Cerebellar cortex (tissue), 1 donor: ENCODE measurements at regions not wholly inside any gene's neighbourhood (a gene's known extent, or its start where the extent isn't known, plus 50 kb on each side); places are given as distances from the start of the nearest gene placed in this dataset.

Experiments used
- DNase-seq: peaks from one replicate; pipeline ENCODE4 v3.0.0-alpha.2; 2015; ENCODE audit warnings: low spot score

- no peak for DNase-seq
Observed at GRCh38 chr1:177847843-177848242, 122.0 kb downstream of the SEC16B start.

- DNase-seq: no peak
Observed at GRCh38 chr1:177838907-177839485, 130.9 kb downstream of the SEC16B start.

GRCh38 chr1:177833631-177834030 lies 136.2 kb downstream of the SEC16B start:
- DNase-seq: no peak

GRCh38 chr1:177830531-177831135 lies 139.2 kb downstream of the SEC16B start:
- no peak for DNase-seq

GRCh38 chr1:177825276-177825901 lies 144.5 kb downstream of the SEC16B start:
- DNase-seq: no peak

- no peak for DNase-seq
Observed at GRCh38 chr1:177824508-177824982, 145.3 kb downstream of the SEC16B start.

- no peak for DNase-seq
Observed at GRCh38 chr1:177820213-177820612, 149.6 kb downstream of the SEC16B start.

GRCh38 chr1:177817937-177818875 lies 151.7 kb downstream of the SEC16B start:
- no peak for DNase-seq

GRCh38 chr1:177812650-177813049 lies 157.2 kb downstream of the SEC16B start:
- no peak for DNase-seq

GRCh38 chr1:177812144-177812543 lies 157.7 kb downstream of the SEC16B start:
- no peak for DNase-seq

- DNase-seq: no peak
Observed at GRCh38 chr1:177811429-177811828, 158.4 kb downstream of the SEC16B start.

- DNase-seq: no peak
Observed at GRCh38 chr1:177809819-177810218, 160.0 kb downstream of the SEC16B start.

GRCh38 chr1:177802304-177802703 lies 167.6 kb downstream of the SEC16B start:
- DNase-seq: no peak

- DNase-seq: no peak
Observed at GRCh38 chr1:177801790-177802189, 168.1 kb downstream of the SEC16B start.

GRCh38 chr1:177800400-177801088 lies 169.3 kb downstream of the SEC16B start:
- DNase-seq: no peak

GRCh38 chr1:177799746-177800145 lies 170.1 kb downstream of the SEC16B start:
- no peak for DNase-seq

- no peak for DNase-seq
Observed at GRCh38 chr1:177798614-177799013, 171.2 kb downstream of the SEC16B start.

GRCh38 chr1:177796561-177796960 lies 173.3 kb downstream of the SEC16B start:
- DNase-seq: no peak

GRCh38 chr1:177794376-177794991 lies 175.4 kb downstream of the SEC16B start:
- no peak for DNase-seq

GRCh38 chr1:177793900-177794299 lies 176.0 kb downstream of the SEC16B start:
- DNase-seq: no peak

GRCh38 chr1:177790566-177790965 lies 179.3 kb downstream of the SEC16B start:
- no peak for DNase-seq
